K562 (cell line): ENCODE measurements at regions not wholly inside any gene's neighbourhood (a gene's known extent, or its start where the extent isn't known, plus 50 kb on each side); places are given as distances from the start of the nearest gene placed in this dataset.

Experiments
- ATAC-seq: fragments of 200-7000 bp; cut with Tn5 transposase; 3 replicates; pipeline ENCODE4 v1.9.1; 2020; ENCODE audit warnings: moderate library complexity
- BruUV-seq: library from RNA; stranded (reverse); fragments of 400-500 nt; replicated peaks from 2 replicates; lab custom pipeline; 2021; lab: Mats Ljungman, UMichigan
- CTCF ChIA-PET: fragments of 300-600 bp; formaldehyde crosslinking; extraction: SDS; loops from one replicate; lab custom pipeline; 2021; ENCODE audit warnings: low intra/inter-chr PET ratio; lab: Yijun Ruan, JAX
- POLR2A ChIA-PET: fragments of 300-600, 350-650 bp; sonication (Branson Sonifier 250); formaldehyde crosslinking; extraction: SDS; loops from one replicate; lab custom pipeline; 2021; ENCODE audit warnings: antibody characterized with exemption, inconsistent platforms; lab: Yijun Ruan, JAX
- DNase-seq, 4 experiments: peaks; one replicate each; pipeline versions ENCODE4 v3.0.0 to v3.0.0-alpha.2; 2011 to 2018; ENCODE audit warnings: low spot score in 3 of 4, mixed read lengths in 3 of 4; ENCODE audit errors: extremely low read depth in 1 of 4
- FAIRE-seq: peaks from 2 replicates; lab custom pipeline; 2011; peaks lifted over from hg19 to GRCh38; lab: Jason Lieb, UNC
- H2AFZ ChIP-seq: 2 replicates; pipeline ENCODE4 v1.6.0; 2011; ENCODE audit warnings: low read depth, low read length, control low read depth, inconsistent platforms
- H3K27ac ChIP-seq: fragments of 200-600 bp; 3 replicates; pipeline ENCODE4 v1.8.0; 2011; ENCODE audit warnings: low read depth, mild to moderate bottlenecking, control low read depth, inconsistent platforms, low read length, moderate library complexity, mixed read lengths; ENCODE audit errors: extremely low read depth
- H3K27me3 ChIP-seq, 2 experiments: fragments of 300-600 bp in 1 of 2; 2 replicates in 1 of 2; 3 replicates in 1 of 2; pipeline versions ENCODE4 v1.6.0 to v1.8.0; 2011; ENCODE audit warnings: inconsistent platforms in 2 of 2, low read length in 2 of 2, mild to moderate bottlenecking in 1 of 2, mixed read lengths in 1 of 2, moderate library complexity in 1 of 2; ENCODE audit not compliant: control insufficient read depth in 2 of 2, insufficient read depth in 2 of 2
- H3K36me3 ChIP-seq: fragments of 300-600 bp; 3 replicates; pipeline ENCODE4 v1.8.0; 2011; ENCODE audit warnings: mild to moderate bottlenecking, low read length, inconsistent platforms; ENCODE audit not compliant: control insufficient read depth, insufficient read depth
- H3K4me1 ChIP-seq, 2 experiments: fragments of 200-600 bp in 1 of 2; replicated peaks in 1 of 2; 2 replicates in 1 of 2; 3 replicates in 1 of 2; pipeline versions ENCODE4 v1.5.1 to v1.8.0; 2011; ENCODE audit warnings: inconsistent platforms in 2 of 2, low read length in 2 of 2, mild to moderate bottlenecking in 1 of 2, mixed read lengths in 1 of 2, moderate library complexity in 1 of 2; ENCODE audit not compliant: control insufficient read depth in 2 of 2, insufficient read depth in 2 of 2
- H3K4me2 ChIP-seq: 2 replicates; pipeline ENCODE4 v1.6.1; 2011; ENCODE audit warnings: low read length, control low read depth, inconsistent platforms, mixed read lengths; ENCODE audit not compliant: insufficient read depth
- H3K4me3 ChIP-seq: fragments of 200-600 bp; sonication (generic), shearing (Covaris generic); 2 replicates; pipeline ENCODE4 v1.5.1; 2016; ENCODE audit warnings: control low read depth, inconsistent platforms
- H3K79me2 ChIP-seq: fragments of 200-600 bp; 3 replicates; pipeline ENCODE4 v1.8.0; 2011; ENCODE audit warnings: low read length, inconsistent platforms; ENCODE audit not compliant: control insufficient read depth, insufficient read depth
- H3K9ac ChIP-seq, 2 experiments: 2 replicates each; pipeline versions ENCODE4 v1.6.0 to v1.6.1; 2011; ENCODE audit warnings: low read depth in 2 of 2, low read length in 2 of 2, control low read depth in 1 of 2, inconsistent platforms in 1 of 2, mild to moderate bottlenecking in 1 of 2, mixed read lengths in 1 of 2; ENCODE audit not compliant: insufficient read depth in 1 of 2
- H3K9me1 ChIP-seq: one replicate; pipeline ENCODE4 v1.6.0; 2011; ENCODE audit warnings: inconsistent platforms, mild to moderate bottlenecking, low read length, moderate library complexity; ENCODE audit not compliant: control insufficient read depth, insufficient read depth
- H3K9me3 ChIP-seq: replicated peaks from 2 replicates; pipeline ENCODE4 v1.5.1; 2011; ENCODE audit warnings: low read depth, low read length, inconsistent platforms; ENCODE audit not compliant: control insufficient read depth, insufficient read depth
- H4K20me1 ChIP-seq: replicated peaks from 2 replicates; pipeline ENCODE4 v1.6.1; 2011; ENCODE audit warnings: low read length, inconsistent platforms, mixed read lengths; ENCODE audit not compliant: control insufficient read depth, insufficient read depth
- C11orf30 ChIP-seq: fragments of 450-650 bp; IDR thresholded peaks from 2 replicates; pipeline ENCODE4 v1.6.1; 2016; ENCODE audit warnings: low read depth, mild to moderate bottlenecking
- E2F8 ChIP-seq: fragments of 450-650 bp; IDR thresholded peaks from 2 replicates; pipeline ENCODE4 v1.7.1; 2018; ENCODE audit warnings: mild to moderate bottlenecking, low read depth; ENCODE audit not compliant: partially characterized antibody
- HDAC6 ChIP-seq: IDR thresholded peaks from 2 replicates; pipeline ENCODE4 v1.6.1; 2012; ENCODE audit warnings: low read depth, mild to moderate bottlenecking, control low read depth, inconsistent platforms, low read length, moderate library complexity
- MAFF ChIP-seq: IDR thresholded peaks from 2 replicates; pipeline ENCODE4 v1.6.1; 2012; ENCODE audit warnings: low read length, improper control_type of control experiment
- MAFG ChIP-seq: fragments of 450-650 bp; conservative IDR thresholded peaks from 2 replicates; pipeline ENCODE4 v1.6.1; 2016; ENCODE audit warnings: missing genetic modification characterization, missing compliant biosample characterization
- MAFK ChIP-seq: IDR thresholded peaks from 2 replicates; pipeline ENCODE4 v1.6.1; 2011; ENCODE audit warnings: low read length, improper control_type of control experiment
- MYC ChIP-seq, 2 experiments: fragments of 250-450 bp in 1 of 2; sonication (Bioruptor Pico) in 1 of 2; IDR thresholded peaks; 2 replicates each; pipeline versions ENCODE4 v1.5.1 to v1.6.1; 2012 to 2021; ENCODE audit warnings: low read depth in 2 of 2, borderline replicate concordance in 1 of 2, improper control_type of control experiment in 1 of 2, low read length in 1 of 2, mild to moderate bottlenecking in 1 of 2, moderate library complexity in 1 of 2
- NFE2 ChIP-seq: IDR thresholded peaks from 2 replicates; pipeline ENCODE4 v1.6.1; 2014; ENCODE audit warnings: antibody characterized with exemption, low read depth
- ZNF316 ChIP-seq: fragments of 450-650 bp; IDR thresholded peaks from 2 replicates; pipeline ENCODE4 v1.6.1; 2016
- ZZZ3 ChIP-seq: fragments of 450-650 bp; IDR thresholded peaks from 2 replicates; pipeline ENCODE4 v1.6.1; 2016; ENCODE audit warnings: antibody characterized with exemption, mild to moderate bottlenecking, moderate library complexity
- WGBS: fragments of 100-300 bp; shearing (Covaris generic); methylation state at CpG from one replicate; pipeline ENCODE4 v1.1.6; 2016; ENCODE audit warnings: low coverage, mixed read lengths; ENCODE audit not compliant: insufficient coverage; ENCODE audit errors: missing lambda C conversion rate; 5-methylcytosine and 5-hydroxymethylcytosine counted together
- in situ Hi-C: fragments of 300-500 bp; cut with MboI; formaldehyde crosslinking; loops from 4 replicates; pipeline ENCODE4 v1.15.0; 2018; ENCODE audit warnings: inconsistent platforms, mixed read lengths
- intact Hi-C: fragments of 100-400 bp; cut with micrococcal nuclease; formaldehyde crosslinking; loops from 2 replicates; pipeline ENCODE4 v1.14.2; 2022
- TF ChIP-seq, protein P1 (sequence below): IDR thresholded peaks from 2 replicates; pipeline ENCODE4 v1.6.1; 2012; ENCODE audit warnings: low read depth, low read length, improper control_type of control experiment, borderline replicate concordance

GRCh38 chr9:36521148-36521547 lies 51.5 kb upstream of the MELK start:
- ATAC-seq = no peak
- 5% methylated on average over 4 of the region's 4 CpGs for WGBS
- H3K9me1 ChIP-seq = no peaks in the 10 kb centered on the region
- no peak for FAIRE-seq
- intact Hi-C loops = no loop called here
- no peaks in the 10 kb centered on the region for H4K20me1 ChIP-seq
- TF ChIP-seq NFE2 = 0 out of 2 replicates have a peak, but pooled peaks have one; percentile 13
- no peak for TF ChIP-seq ZZZ3
- no peak for TF ChIP-seq E2F8
- TF ChIP-seq, protein P1, sequence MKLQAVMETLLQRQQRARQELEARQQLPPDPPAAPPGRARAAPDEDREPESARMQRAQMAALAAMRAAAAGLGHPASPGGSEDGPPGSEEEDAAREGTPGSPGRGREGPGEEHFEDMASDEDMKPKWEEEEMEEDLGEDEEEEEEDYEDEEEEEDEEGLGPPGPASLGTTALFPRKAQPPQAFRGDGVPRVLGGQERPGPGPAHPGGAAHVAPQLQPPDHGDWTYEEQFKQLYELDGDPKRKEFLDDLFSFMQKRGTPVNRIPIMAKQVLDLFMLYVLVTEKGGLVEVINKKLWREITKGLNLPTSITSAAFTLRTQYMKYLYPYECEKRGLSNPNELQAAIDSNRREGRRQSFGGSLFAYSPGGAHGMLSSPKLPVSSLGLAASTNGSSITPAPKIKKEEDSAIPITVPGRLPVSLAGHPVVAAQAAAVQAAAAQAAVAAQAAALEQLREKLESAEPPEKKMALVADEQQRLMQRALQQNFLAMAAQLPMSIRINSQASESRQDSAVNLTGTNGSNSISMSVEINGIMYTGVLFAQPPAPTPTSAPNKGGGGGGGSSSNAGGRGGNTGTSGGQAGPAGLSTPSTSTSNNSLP = no peak
- TF ChIP-seq C11orf30 = peak; percentile 83
- TF ChIP-seq HDAC6 = no peak
- TF ChIP-seq MAFG (tag) = peak; percentile 78
- TF ChIP-seq MAFK = peak; percentile 36; the same call in 1 of the 2 replicates
- TF ChIP-seq ZNF316 = peak; percentile 81
- TF ChIP-seq MYC (IDR thresholded peaks at IDR 0.05; ENCODE audit: low read depth, low read length) = no peak
- no peak for TF ChIP-seq MYC (CRISPR knock-in tag; IDR thresholded peaks at IDR 0.05; ENCODE audit: borderline replicate concordance, low read depth)
- TF ChIP-seq MAFF = peak; percentile 37; the same call in 1 of the 2 replicates
- TF ChIP-seq, all 486 proteins: peak for 6
- no peaks in the 10 kb centered on the region for H3K9me3 ChIP-seq
- in situ Hi-C loops = no loop called here
- no peak for DNase-seq
- 0 out of 5 replicates have a peak, but pooled peaks cover 0 to 2% of the 10 kb centered on the region in 2 experiments for H3K27me3 ChIP-seq
- ChIA-PET POLR2A (no interaction called here), CTCF (interaction anchor here (0.6 kb wide), 1 partner anchor 118 kb away, joined by 3 read pairs; no protein-coding TSS in a partner anchor)
- H3K4me1 ChIP-seq = no peaks in the 10 kb centered on the region; a peak in 1 of 5 replicates
- no peak overlapping the region for H3K9ac ChIP-seq
- no TSS peak for BruUV-seq
- H3K79me2 ChIP-seq = no peaks in the 10 kb centered on the region
- H3K27ac ChIP-seq = no peak overlapping the region
- no peaks in the 10 kb centered on the region for H3K36me3 ChIP-seq
- H2AFZ ChIP-seq = no peak overlapping the region
- no peak overlapping the region for H3K4me2 ChIP-seq
- no peak overlapping the region for H3K4me3 ChIP-seq
